ENCODE measurements at regions not wholly inside any gene's neighbourhood (a gene's known extent, or its start where the extent isn't known, plus 50 kb on each side); places are given as distances from the start of the nearest gene placed in this dataset.

GRCh38 chr5:51449026-51449425 is 65.8 kb downstream of the ISL1 start:
- no peak for DNase-seq

GRCh38 chr5:51452562-51452961 is 69.3 kb downstream of the ISL1 start:
- DNase-seq, result no peak

- no peak for DNase-seq
Observed at GRCh38 chr5:51465165-51465564, 81.9 kb downstream of the ISL1 start.

- no peak for DNase-seq
Observed at GRCh38 chr5:51466214-51466613, 83.0 kb downstream of the ISL1 start.

GRCh38 chr5:51468196-51468595 is 84.9 kb downstream of the ISL1 start:
- DNase-seq, result no peak

- no peak for DNase-seq
Observed at GRCh38 chr5:51471630-51472029, 88.4 kb downstream of the ISL1 start.

GRCh38 chr5:51472472-51472871 is 89.2 kb downstream of the ISL1 start:
- DNase-seq, result no peak

GRCh38 chr5:51475628-51476027 is 92.4 kb downstream of the ISL1 start:
- no peak for DNase-seq

GRCh38 chr5:51476431-51476830 is 93.2 kb downstream of the ISL1 start:
- no peak for DNase-seq

- DNase-seq, result no peak
Observed at GRCh38 chr5:51479840-51480239, 96.6 kb downstream of the ISL1 start.

- no peak for DNase-seq
Observed at GRCh38 chr5:51484326-51484725, 101.1 kb downstream of the ISL1 start.

GRCh38 chr5:51486158-51486557 is 102.9 kb downstream of the ISL1 start:
- DNase-seq, result no peak

- no peak for DNase-seq
Observed at GRCh38 chr5:51487952-51488351, 104.7 kb downstream of the ISL1 start.

GRCh38 chr5:51488803-51489642 is 105.8 kb downstream of the ISL1 start:
- DNase-seq, result no peak

GRCh38 chr5:51494821-51495220 is 111.6 kb downstream of the ISL1 start:
- no peak for DNase-seq

GRCh38 chr5:51495672-51496071 is 112.4 kb downstream of the ISL1 start:
- DNase-seq, result no peak

- no peak for DNase-seq
Observed at GRCh38 chr5:51517838-51518237, 134.6 kb downstream of the ISL1 start.

- no peak for DNase-seq
Observed at GRCh38 chr5:51518607-51519006, 135.4 kb downstream of the ISL1 start.

GRCh38 chr5:51521583-51521982 is 138.3 kb downstream of the ISL1 start:
- DNase-seq, result no peak

GRCh38 chr5:51539232-51539631 is 156.0 kb downstream of the ISL1 start:
- no peak for DNase-seq

GRCh38 chr5:51544031-51544785 is 161.0 kb downstream of the ISL1 start:
- no peak for DNase-seq

- DNase-seq, result no peak
Observed at GRCh38 chr5:51556833-51557232, 173.6 kb downstream of the ISL1 start.

GRCh38 chr5:51558682-51559081 is 175.4 kb downstream of the ISL1 start:
- DNase-seq, result no peak

GRCh38 chr5:51559339-51559738 is 176.1 kb downstream of the ISL1 start:
- no peak for DNase-seq

Data from right forelimb (tissue), 1 donor.